Panc1 (cell line): ENCODE measurements at regions not wholly inside any gene's neighbourhood (a gene's known extent, or its start where the extent isn't known, plus 50 kb on each side); places are given as distances from the start of the nearest gene placed in this dataset.

Source experiments
- TF ChIP-seq, protein P1 (sequence below): fragments of 450-650 bp; IDR thresholded peaks from 2 replicates; pipeline ENCODE4 v1.5.1; 2017; ENCODE audit warnings: mild to moderate bottlenecking
- TF ChIP-seq, protein P2 (sequence below), 2 experiments: IDR thresholded peaks; 2 replicates each; pipeline ENCODE4 v1.6.1; 2011 to 2012; ENCODE audit warnings: low read depth in 2 of 2, control low read depth in 1 of 2, low read length in 1 of 2, mild to moderate bottlenecking in 1 of 2, moderate library complexity in 1 of 2; ENCODE audit not compliant: insufficient read depth in 1 of 2

DNA sequence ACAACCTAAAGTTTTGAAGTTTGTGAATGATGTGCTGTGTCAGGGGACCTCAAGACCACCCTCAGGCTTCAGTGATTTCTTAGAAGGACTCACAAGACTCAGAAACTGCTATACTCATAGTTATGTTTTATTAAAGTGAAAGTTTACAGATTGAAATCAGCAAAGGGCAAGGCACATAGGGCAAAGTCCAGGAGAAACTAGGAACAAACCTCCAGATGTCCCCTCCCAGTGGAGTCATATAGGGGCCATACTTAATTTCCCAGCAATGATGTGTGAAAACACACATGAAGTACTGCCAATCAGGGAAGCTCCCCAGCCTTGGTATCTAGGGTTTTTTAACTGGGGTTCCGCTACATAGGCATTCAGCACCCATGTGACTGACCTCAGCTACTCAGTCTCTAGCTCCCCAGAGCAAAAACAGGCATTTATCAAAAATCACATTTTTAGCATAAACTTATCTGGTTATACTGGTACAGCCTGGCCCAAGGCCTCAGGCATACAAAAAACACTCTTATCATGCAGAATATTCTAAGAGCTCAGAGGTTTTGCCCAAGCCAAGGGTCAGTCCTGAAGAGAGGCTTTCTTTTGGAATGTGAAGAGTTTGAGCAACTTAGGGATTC lies 74.7 kb upstream of the ANKRD55 start:
- TF ChIP-seq, protein P1, sequence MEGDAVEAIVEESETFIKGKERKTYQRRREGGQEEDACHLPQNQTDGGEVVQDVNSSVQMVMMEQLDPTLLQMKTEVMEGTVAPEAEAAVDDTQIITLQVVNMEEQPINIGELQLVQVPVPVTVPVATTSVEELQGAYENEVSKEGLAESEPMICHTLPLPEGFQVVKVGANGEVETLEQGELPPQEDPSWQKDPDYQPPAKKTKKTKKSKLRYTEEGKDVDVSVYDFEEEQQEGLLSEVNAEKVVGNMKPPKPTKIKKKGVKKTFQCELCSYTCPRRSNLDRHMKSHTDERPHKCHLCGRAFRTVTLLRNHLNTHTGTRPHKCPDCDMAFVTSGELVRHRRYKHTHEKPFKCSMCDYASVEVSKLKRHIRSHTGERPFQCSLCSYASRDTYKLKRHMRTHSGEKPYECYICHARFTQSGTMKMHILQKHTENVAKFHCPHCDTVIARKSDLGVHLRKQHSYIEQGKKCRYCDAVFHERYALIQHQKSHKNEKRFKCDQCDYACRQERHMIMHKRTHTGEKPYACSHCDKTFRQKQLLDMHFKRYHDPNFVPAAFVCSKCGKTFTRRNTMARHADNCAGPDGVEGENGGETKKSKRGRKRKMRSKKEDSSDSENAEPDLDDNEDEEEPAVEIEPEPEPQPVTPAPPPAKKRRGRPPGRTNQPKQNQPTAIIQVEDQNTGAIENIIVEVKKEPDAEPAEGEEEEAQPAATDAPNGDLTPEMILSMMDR, result no peak
- TF ChIP-seq, protein P2, sequence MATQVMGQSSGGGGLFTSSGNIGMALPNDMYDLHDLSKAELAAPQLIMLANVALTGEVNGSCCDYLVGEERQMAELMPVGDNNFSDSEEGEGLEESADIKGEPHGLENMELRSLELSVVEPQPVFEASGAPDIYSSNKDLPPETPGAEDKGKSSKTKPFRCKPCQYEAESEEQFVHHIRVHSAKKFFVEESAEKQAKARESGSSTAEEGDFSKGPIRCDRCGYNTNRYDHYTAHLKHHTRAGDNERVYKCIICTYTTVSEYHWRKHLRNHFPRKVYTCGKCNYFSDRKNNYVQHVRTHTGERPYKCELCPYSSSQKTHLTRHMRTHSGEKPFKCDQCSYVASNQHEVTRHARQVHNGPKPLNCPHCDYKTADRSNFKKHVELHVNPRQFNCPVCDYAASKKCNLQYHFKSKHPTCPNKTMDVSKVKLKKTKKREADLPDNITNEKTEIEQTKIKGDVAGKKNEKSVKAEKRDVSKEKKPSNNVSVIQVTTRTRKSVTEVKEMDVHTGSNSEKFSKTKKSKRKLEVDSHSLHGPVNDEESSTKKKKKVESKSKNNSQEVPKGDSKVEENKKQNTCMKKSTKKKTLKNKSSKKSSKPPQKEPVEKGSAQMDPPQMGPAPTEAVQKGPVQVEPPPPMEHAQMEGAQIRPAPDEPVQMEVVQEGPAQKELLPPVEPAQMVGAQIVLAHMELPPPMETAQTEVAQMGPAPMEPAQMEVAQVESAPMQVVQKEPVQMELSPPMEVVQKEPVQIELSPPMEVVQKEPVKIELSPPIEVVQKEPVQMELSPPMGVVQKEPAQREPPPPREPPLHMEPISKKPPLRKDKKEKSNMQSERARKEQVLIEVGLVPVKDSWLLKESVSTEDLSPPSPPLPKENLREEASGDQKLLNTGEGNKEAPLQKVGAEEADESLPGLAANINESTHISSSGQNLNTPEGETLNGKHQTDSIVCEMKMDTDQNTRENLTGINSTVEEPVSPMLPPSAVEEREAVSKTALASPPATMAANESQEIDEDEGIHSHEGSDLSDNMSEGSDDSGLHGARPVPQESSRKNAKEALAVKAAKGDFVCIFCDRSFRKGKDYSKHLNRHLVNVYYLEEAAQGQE (IDR thresholded peaks at IDR 0.05; ENCODE audit: insufficient read depth in 1 of 2, low read depth in 2 of 2, low read length in 1 of 2), result no peak
